ENCODE measurements at regions not wholly inside any gene's neighbourhood (a gene's known extent, or its start where the extent isn't known, plus 50 kb on each side); places are given as distances from the start of the nearest gene placed in this dataset.

DNA sequence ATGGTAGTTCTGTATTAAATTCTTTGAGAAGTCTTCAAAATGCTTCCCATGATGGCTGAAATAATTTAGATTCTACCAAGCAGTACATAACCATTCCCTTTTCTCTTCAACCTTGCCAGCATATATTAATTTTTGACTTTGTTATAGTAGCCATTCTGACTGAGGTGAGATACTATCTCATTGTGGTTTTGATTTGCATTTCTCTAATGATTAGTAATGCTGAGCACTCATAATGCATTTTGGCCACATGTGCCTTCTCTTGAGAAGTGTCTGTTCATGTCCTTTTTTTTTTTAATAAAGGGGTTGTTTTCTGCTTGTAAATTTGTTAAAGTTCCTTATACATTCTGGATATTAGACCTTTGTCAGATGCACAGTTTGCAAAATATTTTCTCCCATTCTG lies 173.9 kb downstream of the CALCRL start:
- DNase-seq (ENCODE audit: low read depth): no peak

DNA sequence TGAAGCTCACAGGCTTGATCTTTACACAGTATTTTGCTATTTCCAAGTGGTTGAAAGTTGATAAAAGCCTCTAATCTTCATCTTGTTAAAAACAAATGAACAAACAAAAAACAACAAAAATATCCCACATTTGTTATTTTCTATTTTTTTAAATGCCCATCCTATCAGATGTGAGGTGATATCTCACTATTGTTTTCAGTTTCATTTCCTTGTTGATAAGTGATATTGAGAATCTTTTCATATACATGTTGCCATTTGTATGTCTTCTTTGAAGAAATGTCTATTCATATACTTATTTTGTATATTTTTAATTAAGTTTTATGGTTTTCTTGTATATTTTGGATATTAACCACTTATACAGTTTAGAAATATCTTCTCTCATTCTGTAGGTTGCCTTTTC lies 175.8 kb downstream of the CALCRL start:
- DNase-seq (ENCODE audit: low read depth): no peak

DNA sequence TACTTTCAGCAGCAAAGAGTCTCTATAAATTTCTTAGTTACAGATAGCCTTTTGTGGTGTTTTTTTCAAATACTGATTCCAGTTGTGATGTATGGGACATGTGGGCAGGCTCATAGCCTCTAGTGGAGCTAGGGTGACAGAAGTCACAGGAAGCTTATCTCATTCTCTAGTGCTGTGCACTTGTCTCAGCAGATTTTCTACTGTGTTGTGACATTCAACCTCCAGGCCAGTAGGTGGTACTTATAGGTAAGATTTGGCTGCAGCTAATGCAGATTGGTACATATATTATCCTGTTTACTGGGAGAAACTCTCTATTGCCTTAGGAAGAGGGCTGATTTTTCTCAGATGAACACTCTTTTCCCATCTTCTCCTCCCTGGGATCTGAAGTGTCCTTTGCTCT lies 176.2 kb downstream of the CALCRL start:
- no peak for DNase-seq (ENCODE audit: low read depth)

DNA sequence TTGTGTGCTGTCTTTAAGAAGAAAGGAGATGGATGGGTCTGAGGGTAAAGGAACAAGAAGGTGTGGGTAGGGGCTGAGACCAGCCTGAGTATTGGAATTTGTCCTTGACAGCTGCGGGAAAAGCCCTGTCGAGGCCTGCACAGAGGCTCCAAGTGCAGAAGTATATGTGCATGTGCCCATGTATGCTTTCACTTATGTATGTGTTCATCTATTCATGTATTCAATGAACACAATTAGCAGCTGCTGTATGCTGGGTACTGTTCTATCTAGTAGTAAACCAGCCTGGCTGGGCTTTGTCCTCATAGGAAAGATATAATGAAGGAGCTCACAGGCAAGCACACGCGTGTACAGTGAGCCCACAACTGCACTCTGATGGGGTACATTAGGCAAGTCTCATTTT lies 181.4 kb downstream of the CALCRL start:
- DNase-seq (ENCODE audit: low read depth): no peak

DNA sequence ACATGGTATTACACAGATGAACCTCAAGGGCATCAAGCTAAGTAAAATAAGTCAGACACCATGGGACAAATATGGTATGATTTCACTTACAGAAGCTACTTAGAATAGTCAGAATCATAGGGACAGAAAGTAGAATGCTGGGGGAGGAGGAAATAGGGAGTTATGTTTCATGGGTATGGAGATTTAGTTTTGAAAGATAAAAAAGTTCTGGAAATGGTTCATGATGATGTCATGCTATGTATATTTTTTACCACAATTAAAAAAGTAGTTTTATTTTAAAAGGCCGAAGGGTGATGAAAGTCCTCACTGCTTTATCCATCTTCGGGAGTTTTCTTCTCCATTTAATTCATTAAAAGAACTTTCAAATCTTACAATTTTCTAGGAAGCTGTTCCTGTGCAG lies 181.9 kb downstream of the CALCRL start:
- DNase-seq (ENCODE audit: low read depth): no peak

DNA sequence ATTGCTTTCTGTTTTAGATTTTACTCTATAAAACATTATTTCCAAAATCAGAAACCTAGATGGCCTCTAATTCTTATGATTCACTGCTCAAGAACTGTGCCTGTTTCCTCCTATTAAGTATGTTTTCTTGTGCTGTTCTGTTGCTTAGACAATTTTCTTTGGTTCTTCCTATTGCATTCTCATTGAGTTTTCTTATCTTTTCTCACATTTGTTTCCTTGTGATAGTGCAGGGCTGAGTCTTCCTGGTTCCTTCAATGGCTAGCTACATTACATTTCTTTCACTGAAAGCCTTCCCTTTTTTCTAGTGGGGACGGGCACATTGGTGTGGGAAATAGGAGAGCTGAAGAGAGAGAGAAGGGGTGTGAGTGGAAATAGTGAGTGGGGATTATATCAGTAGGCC lies 183.4 kb downstream of the CALCRL start:
- no peak for DNase-seq (ENCODE audit: low read depth)

DNA sequence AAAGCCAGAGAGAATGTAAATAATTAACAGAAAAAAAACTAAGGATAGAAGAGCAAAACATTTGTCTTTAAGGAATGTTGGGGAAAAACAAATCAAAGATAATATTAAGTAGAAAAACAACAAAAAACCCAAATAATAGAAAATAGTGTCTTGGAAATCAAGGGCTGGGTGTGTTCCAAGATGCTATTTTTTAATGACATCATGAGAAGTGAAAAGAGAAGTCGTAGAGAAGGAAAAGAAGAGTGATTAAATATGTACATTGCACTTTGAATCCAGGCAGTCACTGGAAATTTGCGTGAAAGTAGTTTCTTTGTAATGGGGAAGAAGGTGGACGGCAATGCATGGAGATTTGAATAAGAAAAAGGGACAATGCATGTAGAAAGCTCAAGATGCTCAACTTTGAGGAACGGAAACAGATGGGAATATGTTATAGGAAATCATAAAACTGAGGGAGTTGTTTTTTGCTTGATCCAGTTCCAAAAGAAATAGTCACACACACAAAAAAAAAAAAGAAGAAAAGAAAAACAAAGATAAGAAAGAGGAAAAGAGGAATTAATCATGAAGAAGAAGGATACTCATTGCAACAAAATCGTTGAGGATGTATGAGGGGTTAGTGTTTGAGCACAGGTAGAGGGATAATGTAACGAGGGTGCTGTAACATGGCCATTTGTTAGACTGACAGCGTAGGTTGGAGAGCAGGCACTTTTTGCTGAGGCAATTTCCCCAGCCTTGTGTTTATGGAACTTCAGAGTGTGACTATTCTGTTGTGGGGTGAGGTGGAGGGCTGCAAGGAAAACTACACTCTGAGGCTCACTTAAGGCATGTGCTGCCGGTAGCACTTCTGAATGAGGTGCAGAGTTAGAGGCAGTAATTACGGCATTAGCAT lies 184.1 kb downstream of the CALCRL start:
- DNase-seq (ENCODE audit: low read depth): no peak

DNA sequence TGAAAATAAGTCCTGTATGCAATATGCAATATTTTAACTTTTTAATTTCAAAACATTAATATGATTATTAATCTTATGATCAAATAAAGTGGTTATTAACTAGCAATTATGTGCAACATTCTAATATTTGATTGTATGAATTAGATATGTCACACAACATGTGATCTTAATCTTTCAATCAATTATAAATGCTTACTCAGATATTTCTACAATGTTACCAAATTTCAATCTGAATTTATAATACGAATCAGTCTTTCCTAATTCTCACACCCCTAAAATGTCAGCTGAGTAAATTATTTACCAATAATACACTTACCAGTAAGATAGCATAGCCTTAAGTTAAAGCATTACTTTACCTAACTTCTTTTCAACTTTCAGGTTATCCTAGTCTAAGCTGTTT lies 186.3 kb downstream of the CALCRL start:
- no peak for DNase-seq (ENCODE audit: low read depth)

DNA sequence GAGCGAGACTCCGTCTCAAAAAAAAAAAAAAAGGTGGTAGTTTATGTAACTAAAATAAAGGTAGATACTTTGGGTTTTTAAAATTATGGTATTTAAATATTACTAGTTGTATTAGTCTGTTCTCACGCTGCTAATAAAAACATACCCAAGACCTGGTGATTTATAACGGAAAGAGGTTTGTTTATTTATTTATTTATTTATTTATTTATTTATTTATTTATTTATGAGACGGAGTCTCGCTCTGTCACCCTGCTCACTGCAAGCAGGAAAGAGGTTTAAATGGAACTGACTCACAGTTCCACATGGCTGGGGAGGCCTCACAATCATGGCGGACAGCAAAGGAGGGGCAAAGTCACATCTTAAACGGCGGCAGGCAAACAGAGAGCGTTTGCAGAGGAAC lies 196.0 kb downstream of the CALCRL start:
- DNase-seq (ENCODE audit: low read depth): no peak

DNA sequence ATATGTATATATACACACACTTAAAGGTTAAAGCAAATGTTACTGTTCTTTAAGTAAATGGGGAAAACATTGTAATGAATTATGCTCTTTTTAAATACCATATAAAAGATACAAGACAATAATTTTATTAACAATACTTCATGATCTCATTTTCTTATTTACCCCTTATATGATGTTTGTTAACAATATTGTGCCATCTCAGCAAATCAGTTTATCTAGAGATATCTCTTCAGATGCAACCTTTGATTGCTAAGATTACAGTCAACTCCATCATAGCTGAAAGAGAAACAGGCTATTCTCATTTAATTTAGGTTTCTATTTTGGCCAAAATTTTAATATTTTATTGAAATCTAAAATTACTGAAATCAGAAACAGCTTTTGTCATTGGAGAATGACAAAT lies 197.9 kb downstream of the CALCRL start:
- no peak for DNase-seq (ENCODE audit: low read depth)

DNA sequence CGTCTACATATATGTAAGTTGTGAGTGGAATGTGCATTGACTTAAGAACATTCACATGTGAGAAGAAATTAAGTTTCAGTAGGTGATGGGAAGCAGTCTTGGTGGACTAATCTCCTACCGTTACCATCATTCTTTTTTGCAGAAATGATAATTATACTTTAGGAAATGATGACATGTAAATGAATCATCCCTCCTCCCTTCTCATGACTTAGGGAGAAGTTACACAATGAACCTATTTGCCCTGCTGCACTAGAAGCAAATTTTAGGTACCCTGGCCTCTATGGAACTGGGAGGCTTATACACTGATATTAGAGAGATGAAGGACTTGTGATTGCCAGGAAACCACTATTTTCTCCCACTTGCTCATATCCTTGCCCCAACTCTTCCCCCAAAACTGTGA lies 214.2 kb downstream of the CALCRL start:
- DNase-seq (ENCODE audit: low read depth): no peak

DNA sequence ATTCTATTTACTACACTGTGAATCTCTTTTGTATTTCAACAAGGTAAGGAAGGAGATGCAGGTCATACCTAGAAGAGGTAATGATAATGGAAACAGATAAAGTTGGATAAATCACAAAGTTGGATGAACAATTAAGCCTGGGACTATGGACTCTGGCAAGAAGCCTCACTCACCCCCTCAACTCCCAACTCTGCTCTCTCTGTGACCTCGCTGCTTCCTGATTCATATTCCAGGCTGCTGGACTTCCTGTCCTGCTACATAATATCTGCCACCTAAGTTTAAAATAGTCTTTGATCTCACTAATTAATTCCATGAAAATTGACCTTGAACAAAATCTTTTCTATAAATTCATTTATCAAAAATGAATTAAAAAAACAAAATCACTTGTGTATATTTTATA lies 215.3 kb downstream of the CALCRL start:
- DNase-seq (ENCODE audit: low read depth): no peak

DNA sequence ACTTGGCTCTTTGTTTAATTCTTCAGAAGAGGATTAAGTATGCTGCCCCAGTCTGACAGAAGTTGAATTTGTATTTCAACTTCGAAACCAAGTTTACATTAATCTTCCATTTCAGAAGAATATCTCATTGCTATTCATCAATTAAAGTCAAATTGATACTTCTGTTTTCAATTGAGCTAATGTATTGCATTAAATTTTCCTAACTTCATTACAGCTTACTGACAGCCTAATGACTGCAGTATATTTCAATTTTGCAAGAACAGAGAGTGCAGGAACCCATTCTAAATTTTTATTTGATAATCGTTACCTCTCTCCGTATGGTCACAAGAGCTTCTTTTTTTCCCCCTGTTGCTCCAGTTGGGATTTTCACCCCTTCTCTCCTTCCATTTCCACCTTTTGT lies 218.0 kb downstream of the CALCRL start:
- no peak for DNase-seq (ENCODE audit: low read depth)

DNA sequence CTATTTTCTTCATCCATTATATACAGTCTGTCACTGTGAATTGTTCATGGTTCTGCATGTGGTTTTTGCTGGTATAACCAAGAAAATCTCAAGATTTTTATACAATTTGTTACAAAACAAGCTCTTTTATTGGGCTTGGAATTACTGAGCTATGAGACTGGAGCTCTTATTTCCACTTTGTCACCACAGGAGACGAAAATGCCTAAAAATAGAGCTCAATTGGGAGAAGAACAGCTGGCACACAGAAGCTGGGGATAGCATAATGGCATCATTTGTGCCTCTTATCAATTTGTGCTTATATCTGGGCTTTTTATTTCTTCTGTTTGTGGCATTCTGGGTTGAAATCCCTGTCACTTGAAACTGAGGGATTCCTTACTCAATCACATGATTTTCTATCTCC lies 219.1 kb downstream of the CALCRL start:
- DNase-seq (ENCODE audit: low read depth): no peak

DNA sequence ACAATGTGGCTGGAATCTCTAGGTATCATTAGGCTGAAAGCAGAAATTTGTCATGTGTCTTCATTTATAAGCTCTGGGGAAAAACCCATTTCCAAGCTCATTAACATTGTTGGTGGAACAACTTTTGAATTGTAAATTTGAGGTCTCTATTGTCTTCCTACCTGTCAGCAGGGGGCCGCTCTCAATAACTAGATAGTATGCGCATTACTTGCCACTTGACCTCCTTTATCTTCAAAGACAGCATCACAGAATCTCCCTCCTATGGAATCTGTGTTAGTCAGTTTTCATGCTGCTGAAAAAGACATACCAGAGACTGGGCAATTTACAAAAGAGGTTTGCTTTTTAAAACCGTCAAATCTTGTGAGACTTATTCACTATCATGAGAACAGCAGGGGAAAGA lies 223.1 kb downstream of the CALCRL start:
- DNase-seq (ENCODE audit: low read depth): no peak

DNA sequence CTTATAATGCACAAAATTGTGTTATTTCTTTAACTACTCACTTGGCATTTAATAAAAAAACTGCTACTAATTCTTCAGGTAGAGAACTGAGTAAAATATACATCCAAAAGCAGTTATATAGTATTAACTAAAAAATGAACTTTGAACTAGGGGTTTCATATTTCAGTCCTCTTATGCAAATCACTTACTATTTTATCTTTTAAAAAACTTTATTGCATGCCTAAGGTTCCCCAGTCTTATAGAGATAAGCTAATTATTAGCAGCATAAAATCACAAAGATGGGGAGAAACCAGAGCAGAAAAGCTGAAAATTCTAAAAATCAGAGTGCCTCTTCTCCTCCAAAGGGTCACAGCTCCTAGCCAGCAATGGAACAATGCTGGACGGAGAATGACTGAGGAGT lies 228.0 kb downstream of the CALCRL start:
- no peak for DNase-seq (ENCODE audit: low read depth)

DNA sequence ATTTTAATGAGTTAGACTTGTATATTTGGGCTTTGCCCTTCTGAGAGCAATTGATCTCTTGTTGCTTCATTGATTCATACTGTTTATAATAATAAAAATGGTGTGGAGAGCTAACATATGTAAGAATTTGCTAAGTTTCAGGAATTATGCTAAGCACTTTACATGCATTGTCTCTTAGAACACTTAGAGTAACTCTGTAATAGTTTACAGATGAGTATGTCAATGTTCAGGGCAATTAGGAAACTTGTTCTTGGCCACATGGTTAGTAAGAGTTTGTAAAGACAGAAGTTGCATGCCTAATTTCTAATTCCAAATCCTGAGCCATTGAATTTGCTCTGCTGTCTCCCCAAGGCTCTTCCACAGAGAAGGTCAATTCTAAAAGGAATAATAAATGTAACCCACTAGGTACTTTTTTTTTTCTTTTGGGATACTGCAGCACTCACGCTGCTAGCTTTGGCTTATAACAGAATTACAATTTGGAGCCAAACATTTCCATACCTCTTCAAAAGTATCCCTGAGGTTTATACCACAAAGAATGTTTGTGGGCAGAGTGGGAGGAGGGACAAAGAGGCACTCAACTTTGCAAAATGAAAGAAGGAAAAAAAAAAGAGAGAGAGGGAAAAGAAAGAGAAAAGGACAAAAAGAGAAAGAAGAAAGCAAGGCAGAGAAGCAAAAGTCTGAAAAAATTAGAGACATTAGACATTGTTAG lies 232.4 kb downstream of the CALCRL start:
- DNase-seq (ENCODE audit: low read depth): peak; percentile 7

DNA sequence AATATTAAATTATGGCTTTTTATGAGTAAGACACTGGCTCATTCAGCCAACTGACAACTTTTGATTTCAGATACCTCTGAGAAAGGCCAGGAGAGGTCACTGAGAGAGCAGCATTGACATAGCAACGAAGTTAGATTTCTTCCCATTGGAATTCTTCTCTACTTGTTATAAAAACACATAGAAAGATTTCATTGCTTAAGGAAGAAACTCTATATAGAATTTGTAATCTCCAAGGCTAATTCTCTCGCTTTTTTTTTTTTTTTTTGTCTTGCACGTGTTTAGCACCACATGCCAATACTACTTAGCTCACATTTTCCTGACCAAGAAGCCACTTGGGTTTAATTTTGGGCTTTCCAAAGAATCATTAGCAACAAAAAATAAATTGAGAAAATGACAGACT lies 233.7 kb downstream of the CALCRL start:
- DNase-seq (ENCODE audit: low read depth): no peak

DNA sequence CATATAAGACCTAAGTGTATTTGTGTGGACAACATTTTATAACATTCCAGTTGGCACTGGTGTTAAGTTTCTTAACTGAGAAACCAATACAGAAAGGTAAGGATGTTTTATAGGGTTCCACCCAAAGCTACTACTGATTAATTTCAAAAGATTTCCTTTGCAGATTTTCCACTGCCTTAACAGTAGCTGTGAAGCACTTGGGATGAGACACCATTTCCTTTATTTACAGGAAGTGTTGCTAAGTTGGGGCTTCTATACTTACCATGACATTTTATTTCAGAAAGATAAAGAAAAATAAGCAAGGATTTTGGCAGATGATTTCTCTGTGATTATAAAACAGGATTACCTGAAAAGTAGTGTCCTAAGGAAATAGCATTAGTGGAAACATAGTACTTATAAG lies 234.3 kb downstream of the CALCRL start:
- no peak for DNase-seq (ENCODE audit: low read depth)

DNA sequence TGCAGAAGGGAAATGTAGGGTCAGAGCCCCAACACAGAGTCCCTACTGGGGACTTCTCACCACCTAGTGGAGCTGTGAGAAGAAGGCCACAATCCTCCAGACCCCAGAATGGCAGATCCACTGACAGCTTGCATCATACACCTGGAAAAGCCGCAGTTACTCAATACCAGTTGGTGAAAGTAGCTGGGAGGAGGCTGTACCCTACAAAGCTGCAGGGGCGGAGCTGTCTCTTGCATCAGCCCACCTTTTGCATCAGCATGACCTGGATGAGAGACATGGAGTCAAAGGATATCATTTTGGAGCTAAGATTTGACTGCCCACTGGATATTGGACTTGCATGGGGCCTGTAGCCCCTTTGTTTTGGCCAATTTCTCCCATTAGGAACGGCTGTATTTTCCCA lies 237.3 kb downstream of the CALCRL start:
- DNase-seq (ENCODE audit: low read depth): no peak

DNA sequence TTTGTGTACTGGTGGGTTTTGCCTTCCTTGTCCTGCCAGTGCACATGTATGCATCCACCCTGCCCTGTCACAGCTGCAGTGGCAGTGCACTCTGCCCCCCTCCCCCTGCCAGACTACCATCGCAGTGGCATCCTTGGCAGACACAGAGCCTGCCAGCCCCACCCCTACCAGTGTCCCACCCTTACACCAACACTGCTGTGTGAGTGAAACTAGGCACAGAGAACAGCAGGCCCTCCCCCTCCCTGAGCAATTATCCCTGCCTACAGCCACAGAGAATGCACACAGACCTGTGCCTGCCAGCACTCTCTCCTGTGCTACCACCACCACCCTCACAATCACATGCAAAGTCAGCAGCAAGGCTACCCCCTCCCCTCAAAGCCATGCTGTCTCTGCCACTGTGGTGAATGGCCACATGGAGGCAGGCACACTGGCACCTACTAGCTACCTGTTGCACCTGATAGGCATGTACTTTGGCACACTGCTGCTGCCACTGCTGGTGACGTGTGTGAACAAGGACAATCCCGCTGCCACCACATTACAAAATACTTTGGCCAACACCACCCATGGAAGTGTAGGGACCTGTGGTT lies 239.8 kb downstream of the CALCRL start:
- DNase-seq (ENCODE audit: low read depth): no peak

DNA sequence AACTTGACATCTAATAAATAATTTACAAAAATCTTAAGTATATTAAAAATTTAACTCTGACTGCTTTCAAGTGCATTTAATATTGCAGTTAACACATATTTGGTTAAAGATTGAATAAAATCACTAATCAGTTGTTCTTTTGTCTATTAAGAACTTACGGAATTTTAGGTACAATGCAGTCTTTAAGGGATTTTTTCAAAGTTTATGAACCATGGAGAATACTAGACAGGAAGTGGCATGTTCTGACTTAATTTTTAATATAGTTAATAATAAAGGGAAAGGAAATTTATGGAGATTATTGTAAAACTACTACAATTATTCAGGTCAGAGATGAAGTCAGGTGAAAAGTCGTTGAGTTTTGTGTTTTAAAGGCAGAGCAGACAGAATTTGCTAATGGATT lies 240.9 kb downstream of the CALCRL start:
- no peak for DNase-seq (ENCODE audit: low read depth)

DNA sequence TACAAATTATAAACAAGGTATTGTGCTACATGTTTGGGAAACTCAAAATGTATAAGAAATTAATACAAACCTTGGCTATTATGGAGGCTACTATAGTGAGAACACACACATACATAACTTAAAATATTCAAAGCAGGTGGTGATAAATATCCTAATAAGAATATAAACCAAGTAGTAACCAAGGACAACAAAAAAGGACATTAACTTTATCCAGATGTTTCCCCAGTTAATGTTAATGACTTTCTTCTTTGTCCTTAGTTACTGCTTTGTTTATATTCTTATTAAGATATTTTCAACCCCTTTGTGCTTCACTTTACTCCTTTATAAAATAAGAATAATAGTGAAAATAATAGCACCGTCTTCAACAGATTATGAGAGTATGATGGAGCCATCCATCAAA lies 241.6 kb downstream of the CALCRL start:
- no peak for DNase-seq (ENCODE audit: low read depth)

Data from M059J (cell line).